ENCODE measurements at regions not wholly inside any gene's neighbourhood (a gene's known extent, or its start where the extent isn't known, plus 50 kb on each side); places are given as distances from the start of the nearest gene placed in this dataset.

DNA sequence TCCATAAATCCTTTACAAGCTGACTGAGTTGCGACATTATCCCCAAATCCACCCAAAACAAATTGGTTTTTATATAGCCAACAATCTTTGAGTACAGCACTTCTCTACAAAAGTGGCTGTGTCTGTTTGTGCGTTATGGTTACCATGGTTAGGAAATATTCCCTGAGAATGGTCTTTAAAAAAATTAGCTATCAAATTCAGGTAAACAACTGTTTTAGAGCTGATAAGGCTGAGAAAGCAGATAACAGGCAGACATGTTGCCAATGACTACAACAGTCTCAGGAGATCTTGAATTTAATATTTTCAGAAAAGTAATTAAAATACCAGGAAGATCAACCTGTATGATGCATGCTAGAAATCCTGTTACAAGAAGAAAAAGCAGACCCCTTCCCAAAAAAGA, 248.0 kb downstream of the RASSF9 start:
- TF ChIP-seq EZH2 (IDR thresholded peaks at IDR 0.05; ENCODE audit: low read depth), result no peak
- TF ChIP-seq, protein P1, sequence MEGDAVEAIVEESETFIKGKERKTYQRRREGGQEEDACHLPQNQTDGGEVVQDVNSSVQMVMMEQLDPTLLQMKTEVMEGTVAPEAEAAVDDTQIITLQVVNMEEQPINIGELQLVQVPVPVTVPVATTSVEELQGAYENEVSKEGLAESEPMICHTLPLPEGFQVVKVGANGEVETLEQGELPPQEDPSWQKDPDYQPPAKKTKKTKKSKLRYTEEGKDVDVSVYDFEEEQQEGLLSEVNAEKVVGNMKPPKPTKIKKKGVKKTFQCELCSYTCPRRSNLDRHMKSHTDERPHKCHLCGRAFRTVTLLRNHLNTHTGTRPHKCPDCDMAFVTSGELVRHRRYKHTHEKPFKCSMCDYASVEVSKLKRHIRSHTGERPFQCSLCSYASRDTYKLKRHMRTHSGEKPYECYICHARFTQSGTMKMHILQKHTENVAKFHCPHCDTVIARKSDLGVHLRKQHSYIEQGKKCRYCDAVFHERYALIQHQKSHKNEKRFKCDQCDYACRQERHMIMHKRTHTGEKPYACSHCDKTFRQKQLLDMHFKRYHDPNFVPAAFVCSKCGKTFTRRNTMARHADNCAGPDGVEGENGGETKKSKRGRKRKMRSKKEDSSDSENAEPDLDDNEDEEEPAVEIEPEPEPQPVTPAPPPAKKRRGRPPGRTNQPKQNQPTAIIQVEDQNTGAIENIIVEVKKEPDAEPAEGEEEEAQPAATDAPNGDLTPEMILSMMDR (conservative IDR thresholded peaks at IDR 0.05), result no peak

Measured in PC-9 (cell line).